Stimulated activated CD8-positive, alpha-beta memory T cell treated with anti-CD3 and anti-CD28 coated beads, Interleukin-12 subunit alpha, Interleukin-12 subunit beta, amount 100 ng/mL, for 4 hours (primary cell): ENCODE measurements at regions not wholly inside any gene's neighbourhood (a gene's known extent, or its start where the extent isn't known, plus 50 kb on each side); places are given as distances from the start of the nearest gene placed in this dataset.

Experiments
- DNase-seq: peaks from one replicate; pipeline ENCODE4 v3.0.0-alpha.2; 2020; ENCODE audit warnings: low read depth

GRCh38 chr7:35581605-35582210, 113.2 kb downstream of the HERPUD2 start:
- no peak for DNase-seq

- no peak for DNase-seq
Measured at GRCh38 chr7:35576031-35576573, 118.8 kb downstream of the HERPUD2 start.

GRCh38 chr7:35571611-35572240, 123.2 kb downstream of the HERPUD2 start:
- DNase-seq = no peak

GRCh38 chr7:35570937-35571336, 124.0 kb downstream of the HERPUD2 start:
- DNase-seq = no peak

- DNase-seq = no peak
Measured at GRCh38 chr7:35565927-35566326, 129.0 kb downstream of the HERPUD2 start.

GRCh38 chr7:35558841-35559240, 136.1 kb downstream of the HERPUD2 start:
- DNase-seq = no peak

- no peak for DNase-seq
Measured at GRCh38 chr7:35556515-35557471, 138.1 kb downstream of the HERPUD2 start.

- DNase-seq = no peak
Measured at GRCh38 chr7:35555934-35556333, 139.0 kb downstream of the HERPUD2 start.

- no peak for DNase-seq
Measured at GRCh38 chr7:35555386-35555785, 139.5 kb downstream of the HERPUD2 start.

- DNase-seq = no peak
Measured at GRCh38 chr7:35553519-35553918, 141.4 kb downstream of the HERPUD2 start.

GRCh38 chr7:35552691-35553090, 142.2 kb downstream of the HERPUD2 start:
- DNase-seq = no peak

- no peak for DNase-seq
Measured at GRCh38 chr7:35551321-35552081, 143.4 kb downstream of the HERPUD2 start.

GRCh38 chr7:35550831-35551230, 144.1 kb downstream of the HERPUD2 start:
- DNase-seq = no peak

- no peak for DNase-seq
Measured at GRCh38 chr7:35549781-35550180, 145.2 kb downstream of the HERPUD2 start.

- no peak for DNase-seq
Measured at GRCh38 chr7:35548291-35548690, 146.6 kb downstream of the HERPUD2 start.

GRCh38 chr7:35546691-35547429, 148.1 kb downstream of the HERPUD2 start:
- DNase-seq = no peak

GRCh38 chr7:35545831-35546230, 149.1 kb downstream of the HERPUD2 start:
- no peak for DNase-seq

GRCh38 chr7:35544028-35544742, 150.8 kb downstream of the HERPUD2 start:
- no peak for DNase-seq

- DNase-seq = peak; percentile 53
Measured at GRCh38 chr7:35537067-35538023, 157.6 kb downstream of the HERPUD2 start.
